Common myeloid progenitor, CD34-positive (primary cell): ENCODE measurements at regions not wholly inside any gene's neighbourhood (a gene's known extent, or its start where the extent isn't known, plus 50 kb on each side); places are given as distances from the start of the nearest gene placed in this dataset.
"Not testable (repeated sequence)": the region's sequence is repeated elsewhere in the genome, so short reads cannot be mapped to it uniquely, and the experiment has no call there.

Source experiments
- CTCF ChIA-PET: fragments of 350-600 bp; sonication (Branson Sonifier 250); formaldehyde crosslinking; loops from one replicate; lab custom pipeline; 2021; ENCODE audit warnings: antibody characterized with exemption; lab: Charles Lee
- POLR2A ChIA-PET: fragments of 350-600 bp; sonication (Branson Sonifier 250); formaldehyde crosslinking; loops from one replicate; lab custom pipeline; 2021; ENCODE audit warnings: antibody characterized with exemption; lab: Charles Lee
- DNase-seq, 3 donors: peaks; one replicate each; pipeline versions ENCODE4 v3.0.0 to v3.0.0-alpha.2; 2013
- H3K27ac ChIP-seq, 2 experiments: 1 replicate in 1 of 2; 2 replicates in 1 of 2; pipeline ENCODE4 v1.7.0; 2013; ENCODE audit warnings: inconsistent platforms in 2 of 2, low read length in 2 of 2, mild to moderate bottlenecking in 2 of 2, low read depth in 1 of 2, moderate library complexity in 1 of 2; ENCODE audit not compliant: severe bottlenecking in 2 of 2, insufficient read depth in 1 of 2, poor library complexity in 1 of 2
- H3K27me3 ChIP-seq, 5 experiments: replicated peaks in 2 of 5; 1 replicate in 3 of 5; 2 replicates in 2 of 5; pipeline versions ENCODE4 v1.6.1 to v1.7.0; 2013; ENCODE audit warnings: low read length in 4 of 5, mild to moderate bottlenecking in 2 of 5, moderate library complexity in 2 of 5, inconsistent platforms in 1 of 5; ENCODE audit not compliant: insufficient read depth in 5 of 5, control insufficient read depth in 4 of 5
- H3K36me3 ChIP-seq, 4 experiments: 1 replicate in 2 of 4; 2 replicates in 2 of 4; pipeline versions ENCODE4 v1.6.1 to v1.7.0; 2013; ENCODE audit warnings: low read length in 3 of 4, control low read depth in 1 of 4, mild to moderate bottlenecking in 1 of 4; ENCODE audit not compliant: control insufficient read depth in 4 of 4, insufficient read depth in 4 of 4
- H3K4me1 ChIP-seq, 4 experiments: 1 replicate in 3 of 4; 2 replicates in 1 of 4; pipeline versions ENCODE4 v1.6.1 to v1.7.1; 2013; ENCODE audit warnings: low read length in 3 of 4, mild to moderate bottlenecking in 3 of 4, control low read depth in 1 of 4, inconsistent platforms in 1 of 4, moderate library complexity in 1 of 4; ENCODE audit not compliant: control insufficient read depth in 4 of 4, insufficient read depth in 4 of 4; ENCODE audit errors: control extremely low read depth in 1 of 4
- H3K4me3 ChIP-seq, 7 experiments: 1 replicate in 4 of 7; 2 replicates in 3 of 7; pipeline versions ENCODE4 v1.5.1 to v1.7.0; 2013; ENCODE audit warnings: mild to moderate bottlenecking in 7 of 7, low read length in 6 of 7, moderate library complexity in 6 of 7, inconsistent platforms in 2 of 7, low read depth in 2 of 7, control low read depth in 1 of 7; ENCODE audit not compliant: insufficient read depth in 4 of 7, control insufficient read depth in 1 of 7; ENCODE audit errors: extremely low read depth in 1 of 7
- H3K9me3 ChIP-seq, 5 experiments: 1 replicate in 4 of 5; 2 replicates in 1 of 5; pipeline versions ENCODE4 v1.6.1 to v1.7.1; 2013; ENCODE audit warnings: low read length in 4 of 5, mild to moderate bottlenecking in 2 of 5, inconsistent platforms in 1 of 5, low read depth in 1 of 5, moderate library complexity in 1 of 5; ENCODE audit not compliant: control insufficient read depth in 4 of 5, insufficient read depth in 2 of 5; ENCODE audit errors: control extremely low read depth in 1 of 5
- WGBS: methylation state at CpG from one replicate; pipeline ENCODE4 v1.1.5; 2013; ENCODE audit not compliant: insufficient coverage; 5-methylcytosine and 5-hydroxymethylcytosine counted together

DNA sequence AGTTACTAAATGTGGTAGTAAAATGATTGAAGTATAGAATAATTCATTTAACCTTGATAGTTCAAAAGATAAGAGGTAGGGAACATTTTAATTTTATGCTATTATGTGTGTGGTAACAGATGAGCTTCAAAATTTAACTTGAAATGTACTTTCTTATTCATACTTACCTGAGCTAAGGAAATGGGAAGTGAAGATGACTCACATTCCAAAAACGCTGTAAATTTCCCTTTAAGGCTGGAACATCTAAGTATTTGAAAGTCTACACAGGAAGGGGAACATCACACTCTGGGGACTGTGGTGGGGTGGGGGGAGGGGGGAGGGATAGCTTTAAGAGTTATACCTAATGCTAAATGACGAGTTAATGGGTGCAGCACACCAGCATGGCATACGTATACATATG is 1582.3 kb downstream of the NLGN4Y start:
- Histone ChIP-seq H3K9me3 (no peaks in the 10 kb centered on the region), H3K27ac (no peak overlapping the region), H3K27me3 (no peaks in the 10 kb centered on the region), H3K4me1 (no peaks in the 10 kb centered on the region), H3K36me3 (no peaks in the 10 kb centered on the region), H3K4me3 (no peak overlapping the region)
- DNase-seq = no peak
- WGBS = no CpG with 5 or more reads among the region's 3 CpGs
- ChIA-PET CTCF (no interaction called here), POLR2A (no interaction called here)

DNA sequence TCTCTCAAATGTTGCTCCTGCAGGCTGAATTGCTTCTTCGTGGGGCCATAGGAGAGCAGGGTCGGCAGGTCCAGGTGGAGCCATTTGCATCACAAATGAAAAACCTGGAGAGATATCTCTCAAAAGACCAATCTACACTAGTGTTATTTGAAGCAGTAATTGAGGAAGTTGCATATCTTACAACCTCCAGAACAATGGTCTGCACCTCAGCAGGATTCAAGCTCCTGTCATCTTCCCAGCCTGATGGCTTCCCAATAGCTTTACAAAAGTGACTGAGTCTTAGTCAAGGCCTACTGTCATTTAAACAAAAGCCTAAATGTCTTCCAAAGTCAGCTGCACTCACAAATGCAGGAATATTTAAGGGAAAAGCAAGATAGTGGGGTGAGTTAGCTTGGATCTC is 1584.5 kb downstream of the NLGN4Y start:
- POLR2A ChIA-PET = no interaction called here
- H3K27me3 ChIP-seq = no peaks in the 10 kb centered on the region
- H3K4me3 ChIP-seq = no peak overlapping the region
- no peaks in the 10 kb centered on the region for H3K36me3 ChIP-seq
- DNase-seq = no peak
- no peaks in the 10 kb centered on the region for H3K9me3 ChIP-seq
- no peaks in the 10 kb centered on the region for H3K4me1 ChIP-seq
- CTCF ChIA-PET = no interaction called here
- H3K27ac ChIP-seq = no peak overlapping the region
- WGBS = no CpG with 5 or more reads among the region's 2 CpGs

DNA sequence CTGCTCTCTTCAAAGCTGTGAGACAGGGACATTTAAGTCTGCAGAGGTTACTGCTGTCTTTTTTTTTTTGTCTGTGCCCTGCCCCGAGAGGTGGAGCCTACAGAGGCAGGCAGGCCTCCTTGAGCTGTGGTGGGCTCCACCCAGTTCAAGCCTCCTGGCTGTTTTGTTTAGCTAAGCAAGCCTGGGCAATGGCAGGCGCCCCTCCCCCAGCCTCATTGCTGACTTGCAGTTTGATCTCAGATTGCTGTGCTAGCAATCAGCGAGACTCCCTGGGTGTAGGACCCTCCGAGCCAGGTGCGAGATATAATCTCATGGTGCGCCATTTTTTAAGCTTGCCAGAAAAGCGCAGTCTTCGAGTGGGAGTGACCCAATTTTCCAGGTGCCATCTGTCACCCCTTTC is 1595.8 kb downstream of the NLGN4Y start:
- H3K27me3 ChIP-seq = not testable (repeated sequence)

DNA sequence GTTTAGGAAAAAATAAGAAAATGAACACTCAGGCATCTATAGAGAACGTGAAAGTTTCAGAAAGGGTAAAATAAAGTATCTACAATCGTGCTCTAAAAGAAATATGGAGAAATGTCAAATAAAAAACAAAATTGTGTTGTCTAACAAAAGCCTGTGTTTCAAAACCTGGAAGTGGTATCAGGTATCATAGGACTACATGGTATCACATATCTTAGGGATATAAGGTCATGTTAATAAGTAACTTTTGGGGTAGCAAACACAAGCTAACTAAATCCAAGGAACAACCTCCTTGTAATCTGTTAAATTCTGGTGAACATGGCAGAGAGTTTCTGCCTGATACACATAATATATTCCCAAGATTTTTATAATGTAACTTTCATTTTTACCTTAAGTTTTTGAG is 1597.7 kb downstream of the NLGN4Y start:
- no peaks in the 10 kb centered on the region for H3K36me3 ChIP-seq
- POLR2A ChIA-PET = no interaction called here
- H3K27me3 ChIP-seq = no peaks in the 10 kb centered on the region
- no peak overlapping the region for H3K27ac ChIP-seq
- H3K9me3 ChIP-seq = no peaks in the 10 kb centered on the region
- CTCF ChIA-PET = no interaction called here
- no peak for DNase-seq
- no CpG with 5 or more reads among the region's 2 CpGs for WGBS
- H3K4me3 ChIP-seq = no peak overlapping the region
- no peaks in the 10 kb centered on the region for H3K4me1 ChIP-seq

More for the DNA sequence above, 1595.8 kb downstream of the NLGN4Y start:
- H3K27ac ChIP-seq, POLR2A ChIA-PET, H3K4me3 ChIP-seq, H3K9me3 ChIP-seq, H3K4me1 ChIP-seq, DNase-seq, H3K36me3 ChIP-seq: not testable (repeated sequence)
- CTCF ChIA-PET = interaction anchor here (0.6 kb wide), 1 partner anchor 539 kb away, joined by 3 read pairs; no protein-coding TSS in a partner anchor
- WGBS = no CpG with 5 or more reads among the region's 8 CpGs

DNA sequence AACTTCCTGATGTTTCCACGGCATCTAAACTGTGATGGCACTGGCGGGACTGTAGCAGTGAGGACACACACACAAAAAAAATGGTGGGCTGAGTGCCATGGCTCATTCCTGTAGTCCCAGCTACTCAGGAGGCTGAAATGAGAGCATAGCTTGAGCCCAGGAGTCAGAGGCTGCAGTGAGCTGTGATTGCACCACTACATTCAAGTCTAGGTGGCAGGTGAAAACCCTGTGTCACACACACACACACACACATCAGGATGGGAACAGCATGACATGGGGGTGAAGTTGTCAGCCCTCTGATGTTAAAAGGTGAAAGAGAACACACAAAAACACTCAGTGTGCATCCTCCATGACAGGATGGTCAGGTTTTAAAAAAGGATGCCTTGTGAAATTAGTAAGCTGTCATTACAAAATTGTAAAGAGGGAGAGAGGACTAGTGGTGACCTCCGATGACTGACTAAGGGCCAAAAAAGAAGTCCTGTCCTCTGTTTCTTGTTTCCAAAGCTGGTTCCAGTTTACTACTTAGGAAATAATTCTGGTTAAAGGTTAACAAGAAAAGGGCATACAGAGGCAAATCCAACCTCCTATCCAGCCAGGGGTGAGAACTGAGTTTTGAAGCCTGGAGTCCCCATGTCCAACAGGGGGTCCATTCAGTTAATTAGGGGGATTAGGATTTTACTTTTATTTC is 1600.4 kb downstream of the NLGN4Y start:
- WGBS = no CpG with 5 or more reads among the region's 3 CpGs
- ChIA-PET CTCF (no interaction called here), POLR2A (no interaction called here)
- H3K27ac ChIP-seq = no peak overlapping the region
- no peaks in the 10 kb centered on the region for H3K4me1 ChIP-seq
- no peak overlapping the region for H3K4me3 ChIP-seq
- H3K27me3 ChIP-seq = no peaks in the 10 kb centered on the region
- no peaks in the 10 kb centered on the region for H3K36me3 ChIP-seq
- no peaks in the 10 kb centered on the region for H3K9me3 ChIP-seq
- no peak for DNase-seq

- Histone ChIP-seq H3K4me3 (no peak overlapping the region), H3K27ac (no peak overlapping the region), H3K4me1 (no peaks in the 10 kb centered on the region), H3K36me3 (no peaks in the 10 kb centered on the region), H3K27me3 (no peaks in the 10 kb centered on the region), H3K9me3 (no peaks in the 10 kb centered on the region)
- ChIA-PET POLR2A (no interaction called here), CTCF (no interaction called here)
- no peak for DNase-seq
- no CpG with 5 or more reads among the region's 7 CpGs for WGBS
Measured at GRCh38 chrY:16136581-16137298, 1612.4 kb downstream of the NLGN4Y start.

GRCh38 chrY:16157801-16158200 is 1633.5 kb downstream of the NLGN4Y start:
- CTCF ChIA-PET = no interaction called here
- DNase-seq = no peak

More at GRCh38 chrY:16157801-16158200, 1633.5 kb downstream of the NLGN4Y start:
- H3K27me3 ChIP-seq = no peaks in the 10 kb centered on the region
- no CpG with 5 or more reads among the region's 5 CpGs for WGBS
- no peaks in the 10 kb centered on the region for H3K36me3 ChIP-seq
- H3K4me3 ChIP-seq = no peak overlapping the region
- H3K4me1 ChIP-seq = no peaks in the 10 kb centered on the region
- no peaks in the 10 kb centered on the region for H3K9me3 ChIP-seq
- H3K27ac ChIP-seq = no peak overlapping the region
- POLR2A ChIA-PET = interaction anchor here (0.6 kb wide), 1 partner anchor 872 kb away, joined by 4 read pairs; no protein-coding TSS in a partner anchor
